B cell (primary cell): ENCODE measurements at regions not wholly inside any gene's neighbourhood (a gene's known extent, or its start where the extent isn't known, plus 50 kb on each side); places are given as distances from the start of the nearest gene placed in this dataset.

ENCODE experiments used
- ATAC-seq: fragments of 200-7000 bp; cut with Tn5 transposase; one replicate; pipeline ENCODE4 v1.10.0; 2021; ENCODE audit warnings: low read depth, mild to moderate bottlenecking, moderate number of reproducible peaks, moderate library complexity
- CTCF ChIA-PET: fragments of 350-600 bp; sonication (Branson Sonifier 250); formaldehyde crosslinking; loops from one replicate; lab custom pipeline; 2021; ENCODE audit warnings: antibody characterized with exemption, inconsistent platforms; lab: Charles Lee
- POLR2A ChIA-PET: fragments of 350-600 bp; sonication (Branson Sonifier 250); formaldehyde crosslinking; loops from one replicate; lab custom pipeline; 2021; ENCODE audit warnings: antibody characterized with exemption; lab: Charles Lee
- DNase-seq: peaks from one replicate; pipeline ENCODE4 v3.0.0; 2013
- H2AFZ ChIP-seq: 2 replicates; pipeline ENCODE4 v1.6.1; 2012; ENCODE audit warnings: mild to moderate bottlenecking, low read depth, low read length; ENCODE audit not compliant: insufficient read depth, poor library complexity, severe bottlenecking
- H3K27ac ChIP-seq, 2 donors: 1 replicate in 1 of 2; 2 replicates in 1 of 2; pipeline ENCODE4 v1.5.1; 2012 to 2013; ENCODE audit warnings: low read length in 2 of 2, mild to moderate bottlenecking in 2 of 2, moderate library complexity in 1 of 2
- H3K27me3 ChIP-seq, 4 experiments: fragments of 200-600 bp in 1 of 4; sonication (generic) in 1 of 4; replicated peaks in 1 of 4; 1 replicate in 2 of 4; 2 replicates in 2 of 4; pipeline versions ENCODE4 v1.6.1 to v1.7.0; 2013 to 2016; ENCODE audit warnings: low read length in 3 of 4, mild to moderate bottlenecking in 2 of 4, mixed read lengths in 1 of 4, moderate library complexity in 1 of 4; ENCODE audit not compliant: insufficient read depth in 4 of 4, control insufficient read depth in 3 of 4; ENCODE audit errors: control extremely low read depth in 1 of 4
- H3K36me3 ChIP-seq, 2 experiments: replicated peaks in 1 of 2; 1 replicate in 1 of 2; 2 replicates in 1 of 2; pipeline versions ENCODE4 v1.6.1 to v1.7.1; 2013; ENCODE audit warnings: low read length in 1 of 2; ENCODE audit not compliant: insufficient read depth in 2 of 2, control insufficient read depth in 1 of 2; ENCODE audit errors: control extremely low read depth in 1 of 2, extremely low read depth in 1 of 2
- H3K4me1 ChIP-seq, 2 donors: fragments of 200-600 bp in 1 of 2; sonication (generic) in 1 of 2; 1 replicate in 1 of 2; 2 replicates in 1 of 2; pipeline versions ENCODE4 v1.5.1 to v1.6.1; 2013 to 2017; ENCODE audit warnings: low read length in 2 of 2; ENCODE audit not compliant: control insufficient read depth in 2 of 2, insufficient read depth in 2 of 2
- H3K4me2 ChIP-seq: replicated peaks from 2 replicates; pipeline ENCODE3; 2012; ENCODE audit warnings: mild to moderate bottlenecking, low read depth, low read length; ENCODE audit not compliant: poor library complexity, severe bottlenecking
- H3K4me3 ChIP-seq, 5 experiments: fragments of 200-600 bp in 1 of 5; sonication (generic) in 1 of 5; 1 replicate in 3 of 5; 2 replicates in 2 of 5; pipeline versions ENCODE4 v1.5.1 to v1.7.0; 2011 to 2016; ENCODE audit warnings: low read length in 4 of 5, mild to moderate bottlenecking in 4 of 5, low read depth in 2 of 5, control low read depth in 1 of 5, moderate library complexity in 1 of 5; ENCODE audit not compliant: insufficient read depth in 1 of 5; ENCODE audit errors: control extremely low read depth in 1 of 5, extremely low read depth in 1 of 5
- H3K79me2 ChIP-seq: fragments of 200-600 bp; sonication (generic); one replicate; pipeline ENCODE4 v1.6.0; 2016; ENCODE audit warnings: low read length; ENCODE audit not compliant: control insufficient read depth, insufficient read depth
- H3K9ac ChIP-seq: fragments of 200-600 bp; sonication (generic); 2 replicates; pipeline ENCODE4 v1.6.1; 2017; ENCODE audit warnings: mild to moderate bottlenecking, low read length, moderate library complexity
- H3K9me3 ChIP-seq, 3 donors: one replicate each; pipeline versions ENCODE4 v1.6.1 to v1.7.1; 2013; ENCODE audit warnings: low read length in 2 of 3; ENCODE audit not compliant: control insufficient read depth in 2 of 3, insufficient read depth in 1 of 3; ENCODE audit errors: control extremely low read depth in 1 of 3
- H4K20me1 ChIP-seq: 2 replicates; pipeline ENCODE4 v1.6.0; 2012; ENCODE audit warnings: mild to moderate bottlenecking, low read length; ENCODE audit not compliant: insufficient read depth, control insufficient read depth, poor library complexity, severe bottlenecking
- H3K27ac Mint-ChIP-seq: one replicate; pipeline ENCODE4 v1.8.0; 2021; ENCODE audit warnings: mixed read lengths
- H3K27me3 Mint-ChIP-seq: one replicate; pipeline ENCODE4 v1.8.0; 2021; ENCODE audit warnings: mixed read lengths
- H3K4me1 Mint-ChIP-seq: one replicate; pipeline ENCODE4 v1.8.0; 2021; ENCODE audit warnings: mixed read lengths
- H3K4me3 Mint-ChIP-seq: one replicate; pipeline ENCODE4 v1.8.0; 2021; ENCODE audit warnings: mixed read lengths
- H3K9me3 Mint-ChIP-seq: one replicate; pipeline ENCODE4 v1.8.0; 2022; ENCODE audit warnings: mixed read lengths; ENCODE audit not compliant: insufficient read depth
- EZH2 ChIP-seq: IDR thresholded peaks from 2 replicates; pipeline ENCODE4 v1.6.1; 2012; ENCODE audit warnings: borderline replicate concordance, low read depth, mild to moderate bottlenecking, moderate library complexity, low read length; ENCODE audit not compliant: insufficient read depth, poor library complexity, severe bottlenecking
- WGBS: methylation state at CpG from one replicate; pipeline ENCODE4 v1.1.5; 2013; ENCODE audit warnings: missing lambda C conversion rate; ENCODE audit not compliant: insufficient coverage; 5-methylcytosine and 5-hydroxymethylcytosine counted together
- intact Hi-C: fragments of 100-400 bp; cut with micrococcal nuclease; formaldehyde crosslinking; loops from one replicate; pipeline ENCODE4 v1.10.0; 2022
- TF ChIP-seq, protein P1 (sequence below): fragments of 200-600 bp; IDR thresholded peaks from one replicate; pipeline ENCODE4 v1.8.0; 2022; ENCODE audit warnings: antibody characterized with exemption, mild to moderate bottlenecking

GRCh38 chr4:100879471-100879870, 361.6 kb upstream of the EMCN start:
- Histone ChIP-seq H3K79me2 (no peaks in the 10 kb centered on the region), H3K36me3 (no peaks in the 10 kb centered on the region), H4K20me1 (no peaks in the 10 kb centered on the region), H3K9ac (no peak overlapping the region), H3K27me3 (no peaks in the 10 kb centered on the region), H3K4me2 (no peak overlapping the region), H3K9me3 (no peaks in the 10 kb centered on the region), H3K4me3 (no peak overlapping the region), H2AFZ (no peak overlapping the region), H3K27ac (no peak overlapping the region), H3K4me1 (no peaks in the 10 kb centered on the region)
- ATAC-seq, result no peak
- no peaks in the 10 kb centered on the region for H3K27me3 Mint-ChIP-seq
- intact Hi-C loops, result no loop called here
- no peak overlapping the region for H3K27ac Mint-ChIP-seq
- no peak for DNase-seq
- no CpG with 5 or more reads among the region's 1 CpG for WGBS
- no peaks in the 10 kb centered on the region for H3K4me1 Mint-ChIP-seq
- H3K4me3 Mint-ChIP-seq, result no peak overlapping the region
- POLR2A ChIA-PET, result no interaction called here
- TF ChIP-seq, protein P1, sequence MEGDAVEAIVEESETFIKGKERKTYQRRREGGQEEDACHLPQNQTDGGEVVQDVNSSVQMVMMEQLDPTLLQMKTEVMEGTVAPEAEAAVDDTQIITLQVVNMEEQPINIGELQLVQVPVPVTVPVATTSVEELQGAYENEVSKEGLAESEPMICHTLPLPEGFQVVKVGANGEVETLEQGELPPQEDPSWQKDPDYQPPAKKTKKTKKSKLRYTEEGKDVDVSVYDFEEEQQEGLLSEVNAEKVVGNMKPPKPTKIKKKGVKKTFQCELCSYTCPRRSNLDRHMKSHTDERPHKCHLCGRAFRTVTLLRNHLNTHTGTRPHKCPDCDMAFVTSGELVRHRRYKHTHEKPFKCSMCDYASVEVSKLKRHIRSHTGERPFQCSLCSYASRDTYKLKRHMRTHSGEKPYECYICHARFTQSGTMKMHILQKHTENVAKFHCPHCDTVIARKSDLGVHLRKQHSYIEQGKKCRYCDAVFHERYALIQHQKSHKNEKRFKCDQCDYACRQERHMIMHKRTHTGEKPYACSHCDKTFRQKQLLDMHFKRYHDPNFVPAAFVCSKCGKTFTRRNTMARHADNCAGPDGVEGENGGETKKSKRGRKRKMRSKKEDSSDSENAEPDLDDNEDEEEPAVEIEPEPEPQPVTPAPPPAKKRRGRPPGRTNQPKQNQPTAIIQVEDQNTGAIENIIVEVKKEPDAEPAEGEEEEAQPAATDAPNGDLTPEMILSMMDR, result no peak
- no peak for TF ChIP-seq EZH2
- CTCF ChIA-PET, result no interaction called here
- no peaks in the 10 kb centered on the region for H3K9me3 Mint-ChIP-seq

DNA sequence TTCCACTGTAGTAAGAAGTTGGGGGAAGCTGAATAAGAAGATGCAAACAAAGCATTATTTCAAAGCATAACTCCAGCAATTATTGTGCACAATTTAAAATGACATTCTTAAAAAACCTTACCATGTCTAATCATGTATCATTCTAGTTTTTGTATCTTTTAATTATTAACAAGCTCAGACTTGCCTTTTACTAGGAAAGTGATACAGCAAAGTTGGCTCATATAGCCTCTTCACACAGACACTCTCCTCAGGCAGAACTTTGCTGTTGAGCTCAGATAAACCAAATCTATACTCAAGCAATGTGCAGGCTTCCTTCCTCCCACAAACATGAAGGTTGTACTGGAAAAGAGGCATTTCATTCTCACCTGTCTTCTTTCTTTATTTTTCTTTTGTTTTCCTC, 358.7 kb upstream of the EMCN start:
- no peak overlapping the region for H3K27ac Mint-ChIP-seq
- H3K4me1 ChIP-seq, result no peaks in the 10 kb centered on the region
- CTCF ChIA-PET, result no interaction called here

More for the DNA sequence above, 358.7 kb upstream of the EMCN start:
- H3K9me3 Mint-ChIP-seq, result no peaks in the 10 kb centered on the region
- Histone ChIP-seq H3K4me3 (no peak overlapping the region), H2AFZ (no peak overlapping the region), H3K79me2 (no peaks in the 10 kb centered on the region), H3K36me3 (no peaks in the 10 kb centered on the region), H3K9ac (no peak overlapping the region), H3K4me2 (no peak overlapping the region), H3K27ac (no peak overlapping the region), H3K9me3 (peaks cover 0 to 1% (median 0%) of the 10 kb centered on the region in 3 donors), H3K27me3 (no peaks in the 10 kb centered on the region), H4K20me1 (no peaks in the 10 kb centered on the region)
- POLR2A ChIA-PET, result no interaction called here
- H3K4me3 Mint-ChIP-seq, result no peak overlapping the region
- no peaks in the 10 kb centered on the region for H3K27me3 Mint-ChIP-seq
- intact Hi-C loops, result no loop called here
- TF ChIP-seq, protein P1, result no peak
- no peak for DNase-seq
- ATAC-seq, result no peak
- no peaks in the 10 kb centered on the region for H3K4me1 Mint-ChIP-seq
